HG03439 (cell line): ENCODE measurements at regions not wholly inside any gene's neighbourhood (a gene's known extent, or its start where the extent isn't known, plus 50 kb on each side); places are given as distances from the start of the nearest gene placed in this dataset.
"Not testable (repeated sequence)": the region's sequence is repeated elsewhere in the genome, so short reads cannot be mapped to it uniquely, and the experiment has no call there.

Experiments
- ATAC-seq: cut with Tn5 transposase; IDR thresholded peaks from one replicate; pipeline ENCODE4 v1.9.1; 2021; ENCODE audit warnings: mild to moderate bottlenecking, moderate library complexity; ENCODE audit not compliant: unreplicated experiment

DNA sequence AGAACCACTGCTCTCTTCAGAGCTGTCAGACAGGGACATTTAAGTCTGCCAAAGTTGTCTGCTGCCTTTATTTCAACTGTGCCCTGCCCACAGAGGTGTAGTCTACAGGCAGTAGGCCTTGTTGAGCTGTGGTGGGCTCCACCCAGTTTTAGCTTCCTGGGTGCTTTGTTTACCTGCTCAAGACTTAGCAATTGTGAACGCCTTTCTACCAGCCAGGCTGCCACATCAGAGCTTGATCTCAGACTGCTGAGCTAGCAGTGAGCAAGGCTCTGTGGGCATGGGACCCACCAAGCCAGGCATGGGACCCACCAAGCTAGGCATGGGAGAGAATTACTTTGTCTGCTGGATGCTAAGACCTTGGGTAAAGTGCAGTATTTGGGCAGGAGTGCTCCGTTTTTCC lies 351.8 kb downstream of the CDY1 start:
- not testable (repeated sequence) for ATAC-seq

DNA sequence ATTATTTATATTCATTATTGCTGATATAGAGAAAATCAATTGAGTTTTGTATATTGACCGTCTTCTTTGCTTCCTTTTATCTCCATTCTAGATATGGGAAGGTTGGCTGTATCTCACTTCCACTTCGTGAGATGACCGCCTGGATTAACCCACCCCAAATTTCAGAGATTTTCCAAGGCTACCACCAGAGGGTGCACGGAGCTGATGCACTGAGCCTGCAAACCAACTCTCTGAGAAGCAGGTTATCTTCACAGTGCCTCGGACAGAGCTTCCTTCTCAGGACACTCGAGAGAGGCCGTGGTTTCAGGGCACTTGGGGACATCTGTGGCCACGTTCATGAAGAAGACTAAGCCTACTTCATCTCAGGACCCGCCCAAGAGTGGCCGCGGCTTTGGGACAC lies 365.8 kb downstream of the CDY1 start:
- ATAC-seq, result not testable (repeated sequence)

DNA sequence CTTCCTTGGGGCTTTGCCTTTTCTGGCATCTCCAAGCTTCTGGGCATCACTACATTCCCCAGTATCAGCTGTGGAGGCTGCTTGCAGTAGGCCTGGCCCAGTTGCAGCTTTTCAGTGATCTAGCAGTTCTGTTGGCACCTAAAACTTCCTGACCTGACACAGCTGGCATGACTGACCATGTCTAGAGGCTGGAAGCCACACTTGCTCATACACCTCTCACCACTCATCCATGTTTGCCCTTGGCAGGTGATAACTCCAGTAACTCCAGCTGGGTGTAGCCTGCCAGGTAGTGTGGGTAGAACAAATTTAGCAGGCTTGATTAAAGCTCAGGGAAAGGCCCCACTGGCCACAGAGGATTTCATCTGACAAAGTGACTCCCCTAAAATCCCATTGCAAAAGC lies 377.9 kb downstream of the CDY1 start:
- not testable (repeated sequence) for ATAC-seq

- ATAC-seq, result not testable (repeated sequence)
Measured at GRCh38 chrY:26047365-26047764, 425.4 kb downstream of the CDY1 start.

GRCh38 chrY:26057949-26058348 lies 436.0 kb downstream of the CDY1 start:
- ATAC-seq, result not testable (repeated sequence)

GRCh38 chrY:26059229-26059628 lies 437.3 kb downstream of the CDY1 start:
- not testable (repeated sequence) for ATAC-seq

DNA sequence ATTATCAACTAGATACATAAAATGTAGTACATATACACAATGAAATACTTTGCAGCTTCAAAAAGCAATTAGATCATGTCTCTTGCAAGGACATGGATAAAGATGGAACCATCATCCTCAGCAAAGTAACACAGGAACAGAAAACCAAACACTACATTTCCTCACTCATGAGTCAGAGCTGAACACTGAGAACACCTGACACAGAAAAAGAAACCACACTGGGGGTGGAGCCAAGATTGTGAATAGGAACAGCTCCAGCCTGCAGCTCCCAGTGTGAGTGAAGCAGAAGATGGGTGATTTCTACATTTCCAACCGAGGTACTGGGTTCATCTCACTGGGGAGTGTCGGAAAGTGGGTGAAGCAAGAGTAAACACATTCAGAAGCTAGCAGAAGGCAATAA lies 451.2 kb downstream of the CDY1 start:
- ATAC-seq, result peak; percentile 89

DNA sequence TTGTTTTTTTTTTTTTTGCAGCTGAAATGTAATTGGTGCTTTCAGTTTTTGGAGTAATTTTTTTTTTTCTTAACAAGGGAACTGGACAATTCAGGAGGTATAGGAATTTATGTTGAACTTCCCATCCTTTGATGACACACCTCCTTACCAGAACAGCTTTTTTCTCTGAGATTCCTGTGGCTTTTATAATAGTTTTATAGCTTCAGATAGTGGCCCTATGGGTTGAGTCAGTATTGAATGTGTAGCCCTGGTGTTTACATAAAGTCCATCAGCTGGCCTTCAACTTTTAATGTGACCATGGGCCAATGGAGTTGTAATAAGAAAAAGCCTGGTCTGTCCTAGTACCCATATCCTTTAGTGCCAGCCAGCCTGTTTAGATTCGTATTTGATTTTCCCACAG lies 457.5 kb downstream of the CDY1 start:
- not testable (repeated sequence) for ATAC-seq

GRCh38 chrY:26081266-26081665 lies 459.3 kb downstream of the CDY1 start:
- ATAC-seq, result not testable (repeated sequence)

- ATAC-seq, result not testable (repeated sequence)
Measured at GRCh38 chrY:26087153-26087552, 465.2 kb downstream of the CDY1 start.
